ENCODE measurements at regions not wholly inside any gene's neighbourhood (a gene's known extent, or its start where the extent isn't known, plus 50 kb on each side); places are given as distances from the start of the nearest gene placed in this dataset.

DNA sequence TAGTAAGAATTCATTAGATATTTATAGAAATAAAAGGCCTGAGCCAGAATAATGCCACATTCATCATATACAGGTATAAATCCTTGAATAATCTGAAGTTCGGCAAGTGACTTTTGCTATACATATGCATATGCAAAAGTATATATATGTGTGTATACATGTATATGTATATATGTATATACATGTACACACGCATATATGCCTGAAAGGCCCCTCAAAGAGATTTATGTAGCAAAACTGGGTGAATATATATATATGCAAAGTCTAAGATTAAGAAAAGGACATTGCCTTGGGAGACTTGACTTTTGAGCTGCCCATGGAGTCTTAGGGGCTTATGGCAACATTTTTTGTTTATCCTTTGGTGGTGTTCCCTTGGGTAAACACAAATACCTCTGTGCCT is 231.4 kb downstream of the BMP2 start:
- TF ChIP-seq, protein P1, sequence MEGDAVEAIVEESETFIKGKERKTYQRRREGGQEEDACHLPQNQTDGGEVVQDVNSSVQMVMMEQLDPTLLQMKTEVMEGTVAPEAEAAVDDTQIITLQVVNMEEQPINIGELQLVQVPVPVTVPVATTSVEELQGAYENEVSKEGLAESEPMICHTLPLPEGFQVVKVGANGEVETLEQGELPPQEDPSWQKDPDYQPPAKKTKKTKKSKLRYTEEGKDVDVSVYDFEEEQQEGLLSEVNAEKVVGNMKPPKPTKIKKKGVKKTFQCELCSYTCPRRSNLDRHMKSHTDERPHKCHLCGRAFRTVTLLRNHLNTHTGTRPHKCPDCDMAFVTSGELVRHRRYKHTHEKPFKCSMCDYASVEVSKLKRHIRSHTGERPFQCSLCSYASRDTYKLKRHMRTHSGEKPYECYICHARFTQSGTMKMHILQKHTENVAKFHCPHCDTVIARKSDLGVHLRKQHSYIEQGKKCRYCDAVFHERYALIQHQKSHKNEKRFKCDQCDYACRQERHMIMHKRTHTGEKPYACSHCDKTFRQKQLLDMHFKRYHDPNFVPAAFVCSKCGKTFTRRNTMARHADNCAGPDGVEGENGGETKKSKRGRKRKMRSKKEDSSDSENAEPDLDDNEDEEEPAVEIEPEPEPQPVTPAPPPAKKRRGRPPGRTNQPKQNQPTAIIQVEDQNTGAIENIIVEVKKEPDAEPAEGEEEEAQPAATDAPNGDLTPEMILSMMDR (IDR thresholded peaks at IDR 0.05), result no peak
- TF ChIP-seq, protein P2, sequence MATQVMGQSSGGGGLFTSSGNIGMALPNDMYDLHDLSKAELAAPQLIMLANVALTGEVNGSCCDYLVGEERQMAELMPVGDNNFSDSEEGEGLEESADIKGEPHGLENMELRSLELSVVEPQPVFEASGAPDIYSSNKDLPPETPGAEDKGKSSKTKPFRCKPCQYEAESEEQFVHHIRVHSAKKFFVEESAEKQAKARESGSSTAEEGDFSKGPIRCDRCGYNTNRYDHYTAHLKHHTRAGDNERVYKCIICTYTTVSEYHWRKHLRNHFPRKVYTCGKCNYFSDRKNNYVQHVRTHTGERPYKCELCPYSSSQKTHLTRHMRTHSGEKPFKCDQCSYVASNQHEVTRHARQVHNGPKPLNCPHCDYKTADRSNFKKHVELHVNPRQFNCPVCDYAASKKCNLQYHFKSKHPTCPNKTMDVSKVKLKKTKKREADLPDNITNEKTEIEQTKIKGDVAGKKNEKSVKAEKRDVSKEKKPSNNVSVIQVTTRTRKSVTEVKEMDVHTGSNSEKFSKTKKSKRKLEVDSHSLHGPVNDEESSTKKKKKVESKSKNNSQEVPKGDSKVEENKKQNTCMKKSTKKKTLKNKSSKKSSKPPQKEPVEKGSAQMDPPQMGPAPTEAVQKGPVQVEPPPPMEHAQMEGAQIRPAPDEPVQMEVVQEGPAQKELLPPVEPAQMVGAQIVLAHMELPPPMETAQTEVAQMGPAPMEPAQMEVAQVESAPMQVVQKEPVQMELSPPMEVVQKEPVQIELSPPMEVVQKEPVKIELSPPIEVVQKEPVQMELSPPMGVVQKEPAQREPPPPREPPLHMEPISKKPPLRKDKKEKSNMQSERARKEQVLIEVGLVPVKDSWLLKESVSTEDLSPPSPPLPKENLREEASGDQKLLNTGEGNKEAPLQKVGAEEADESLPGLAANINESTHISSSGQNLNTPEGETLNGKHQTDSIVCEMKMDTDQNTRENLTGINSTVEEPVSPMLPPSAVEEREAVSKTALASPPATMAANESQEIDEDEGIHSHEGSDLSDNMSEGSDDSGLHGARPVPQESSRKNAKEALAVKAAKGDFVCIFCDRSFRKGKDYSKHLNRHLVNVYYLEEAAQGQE (IDR thresholded peaks at IDR 0.05; ENCODE audit: insufficient read depth in 1 of 2, low read depth in 2 of 2, low read length in 1 of 2), result no peak
- no peak for TF ChIP-seq POLR2AphosphoS5 (IDR thresholded peaks at IDR 0.05; ENCODE audit: low read depth, low read length)
- no peak for TF ChIP-seq SIN3A (IDR thresholded peaks at IDR 0.05; ENCODE audit: borderline replicate concordance, insufficient read depth, low read depth, low read length)
- TF ChIP-seq TCF7L2 (IDR thresholded peaks at IDR 0.05; ENCODE audit: low read depth, low read length), result no peak

Data from Panc1 (cell line).